ENCODE measurements at regions not wholly inside any gene's neighbourhood (a gene's known extent, or its start where the extent isn't known, plus 50 kb on each side); places are given as distances from the start of the nearest gene placed in this dataset.

DNA sequence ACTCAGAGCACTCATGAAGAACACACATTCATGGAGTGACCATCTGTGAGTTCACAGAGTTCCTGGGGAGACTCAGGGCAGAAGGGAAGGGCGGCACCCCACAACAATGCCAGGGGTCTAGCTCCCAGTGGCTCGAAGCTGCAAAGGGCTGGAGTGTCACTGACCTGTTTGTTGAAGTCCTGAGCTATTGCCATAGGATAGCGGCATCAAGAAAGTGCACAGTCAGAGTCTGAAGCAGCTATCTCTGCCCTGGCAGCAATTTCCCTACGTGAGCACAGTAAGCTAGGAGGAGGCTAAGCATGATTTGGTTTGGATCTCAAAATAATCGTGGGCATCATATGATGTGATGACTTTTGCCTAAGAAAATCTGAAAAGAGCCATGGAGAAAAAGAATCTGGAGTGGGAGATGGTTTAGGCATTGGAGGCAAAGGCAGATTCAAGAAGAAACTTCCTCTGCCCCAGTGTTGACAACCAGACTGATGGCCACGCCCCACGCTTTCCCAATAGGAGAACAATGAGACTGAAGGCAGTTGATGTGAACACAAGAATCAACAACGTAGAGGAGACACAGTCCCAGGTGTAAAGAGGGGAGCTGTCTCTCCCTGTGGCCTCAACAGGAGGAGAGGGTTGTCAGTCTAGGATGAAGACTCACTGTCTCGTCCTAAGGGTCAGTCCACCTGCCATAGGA, 100.0 kb upstream of the SLC25A33 start:
- no peaks in the 10 kb centered on the region; the same call in 1 of the 2 replicates for H3K4me1 ChIP-seq (ENCODE audit: insufficient read depth)

More for the DNA sequence above, 100.0 kb upstream of the SLC25A33 start:
- Histone ChIP-seq H3K27me3 (ENCODE audit: insufficient read depth) (no peaks in the 10 kb centered on the region), H3F3A (replicated peaks; ENCODE audit: low read depth) (no peaks in the 10 kb centered on the region), H2AFZ (no peak overlapping the region), H3K79me2 (replicated peaks; ENCODE audit: insufficient read depth) (no peaks in the 10 kb centered on the region), H4K20me1 (replicated peaks; ENCODE audit: insufficient read depth) (no peaks in the 10 kb centered on the region), H3K27ac (ENCODE audit: low read depth) (no peak overlapping the region), H3K4me3 (no peak overlapping the region), H3K36me3 (ENCODE audit: insufficient read depth) (no peaks in the 10 kb centered on the region), H3K4me2 (no peak overlapping the region), H3K9me2 (ENCODE audit: insufficient read depth) (no peaks in the 10 kb centered on the region)
- H3K36me3 Mint-ChIP-seq (ENCODE audit: low read depth), result no peaks in the 10 kb centered on the region
- ATAC-seq (no peak), DNase-seq (ENCODE audit: low spot score) (no peak)
- TF ChIP-seq, protein P1, sequence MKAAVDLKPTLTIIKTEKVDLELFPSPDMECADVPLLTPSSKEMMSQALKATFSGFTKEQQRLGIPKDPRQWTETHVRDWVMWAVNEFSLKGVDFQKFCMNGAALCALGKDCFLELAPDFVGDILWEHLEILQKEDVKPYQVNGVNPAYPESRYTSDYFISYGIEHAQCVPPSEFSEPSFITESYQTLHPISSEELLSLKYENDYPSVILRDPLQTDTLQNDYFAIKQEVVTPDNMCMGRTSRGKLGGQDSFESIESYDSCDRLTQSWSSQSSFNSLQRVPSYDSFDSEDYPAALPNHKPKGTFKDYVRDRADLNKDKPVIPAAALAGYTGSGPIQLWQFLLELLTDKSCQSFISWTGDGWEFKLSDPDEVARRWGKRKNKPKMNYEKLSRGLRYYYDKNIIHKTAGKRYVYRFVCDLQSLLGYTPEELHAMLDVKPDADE (IDR thresholded peaks at IDR 0.05), result no peak
- TF ChIP-seq ZNF114 (CRISPR knock-in tag; IDR thresholded peaks at IDR 0.05) (no peak), POLR2AphosphoS5 (IDR thresholded peaks at IDR 0.05; ENCODE audit: low read depth) (no peak), EZH2phosphoT487 (IDR thresholded peaks at IDR 0.05; ENCODE audit: unreplicated experiment) (no peak), EZH2 (IDR thresholded peaks at IDR 0.05; ENCODE audit: low read depth, unreplicated experiment) (no peak), CREB1 (CRISPR knock-in tag; IDR thresholded peaks at IDR 0.05; ENCODE audit: low read depth) (no peak), ZNF462 (CRISPR knock-in tag; IDR thresholded peaks at IDR 0.05) (no peak), STAT1 (IDR thresholded peaks at IDR 0.05; ENCODE audit: unreplicated experiment) (no peak), ZNF331 (CRISPR knock-in tag; IDR thresholded peaks at IDR 0.05; ENCODE audit: low read depth) (no peak), JUNB (IDR thresholded peaks at IDR 0.05; ENCODE audit: unreplicated experiment) (no peak), NANOG (IDR thresholded peaks at IDR 0.05; ENCODE audit: borderline replicate concordance) (no peak)
- TF ChIP-seq, protein P2, sequence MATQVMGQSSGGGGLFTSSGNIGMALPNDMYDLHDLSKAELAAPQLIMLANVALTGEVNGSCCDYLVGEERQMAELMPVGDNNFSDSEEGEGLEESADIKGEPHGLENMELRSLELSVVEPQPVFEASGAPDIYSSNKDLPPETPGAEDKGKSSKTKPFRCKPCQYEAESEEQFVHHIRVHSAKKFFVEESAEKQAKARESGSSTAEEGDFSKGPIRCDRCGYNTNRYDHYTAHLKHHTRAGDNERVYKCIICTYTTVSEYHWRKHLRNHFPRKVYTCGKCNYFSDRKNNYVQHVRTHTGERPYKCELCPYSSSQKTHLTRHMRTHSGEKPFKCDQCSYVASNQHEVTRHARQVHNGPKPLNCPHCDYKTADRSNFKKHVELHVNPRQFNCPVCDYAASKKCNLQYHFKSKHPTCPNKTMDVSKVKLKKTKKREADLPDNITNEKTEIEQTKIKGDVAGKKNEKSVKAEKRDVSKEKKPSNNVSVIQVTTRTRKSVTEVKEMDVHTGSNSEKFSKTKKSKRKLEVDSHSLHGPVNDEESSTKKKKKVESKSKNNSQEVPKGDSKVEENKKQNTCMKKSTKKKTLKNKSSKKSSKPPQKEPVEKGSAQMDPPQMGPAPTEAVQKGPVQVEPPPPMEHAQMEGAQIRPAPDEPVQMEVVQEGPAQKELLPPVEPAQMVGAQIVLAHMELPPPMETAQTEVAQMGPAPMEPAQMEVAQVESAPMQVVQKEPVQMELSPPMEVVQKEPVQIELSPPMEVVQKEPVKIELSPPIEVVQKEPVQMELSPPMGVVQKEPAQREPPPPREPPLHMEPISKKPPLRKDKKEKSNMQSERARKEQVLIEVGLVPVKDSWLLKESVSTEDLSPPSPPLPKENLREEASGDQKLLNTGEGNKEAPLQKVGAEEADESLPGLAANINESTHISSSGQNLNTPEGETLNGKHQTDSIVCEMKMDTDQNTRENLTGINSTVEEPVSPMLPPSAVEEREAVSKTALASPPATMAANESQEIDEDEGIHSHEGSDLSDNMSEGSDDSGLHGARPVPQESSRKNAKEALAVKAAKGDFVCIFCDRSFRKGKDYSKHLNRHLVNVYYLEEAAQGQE (IDR thresholded peaks at IDR 0.05; ENCODE audit: unreplicated experiment), result no peak
- TF ChIP-seq, protein P3, sequence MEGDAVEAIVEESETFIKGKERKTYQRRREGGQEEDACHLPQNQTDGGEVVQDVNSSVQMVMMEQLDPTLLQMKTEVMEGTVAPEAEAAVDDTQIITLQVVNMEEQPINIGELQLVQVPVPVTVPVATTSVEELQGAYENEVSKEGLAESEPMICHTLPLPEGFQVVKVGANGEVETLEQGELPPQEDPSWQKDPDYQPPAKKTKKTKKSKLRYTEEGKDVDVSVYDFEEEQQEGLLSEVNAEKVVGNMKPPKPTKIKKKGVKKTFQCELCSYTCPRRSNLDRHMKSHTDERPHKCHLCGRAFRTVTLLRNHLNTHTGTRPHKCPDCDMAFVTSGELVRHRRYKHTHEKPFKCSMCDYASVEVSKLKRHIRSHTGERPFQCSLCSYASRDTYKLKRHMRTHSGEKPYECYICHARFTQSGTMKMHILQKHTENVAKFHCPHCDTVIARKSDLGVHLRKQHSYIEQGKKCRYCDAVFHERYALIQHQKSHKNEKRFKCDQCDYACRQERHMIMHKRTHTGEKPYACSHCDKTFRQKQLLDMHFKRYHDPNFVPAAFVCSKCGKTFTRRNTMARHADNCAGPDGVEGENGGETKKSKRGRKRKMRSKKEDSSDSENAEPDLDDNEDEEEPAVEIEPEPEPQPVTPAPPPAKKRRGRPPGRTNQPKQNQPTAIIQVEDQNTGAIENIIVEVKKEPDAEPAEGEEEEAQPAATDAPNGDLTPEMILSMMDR (conservative IDR thresholded peaks at IDR 0.05; ENCODE audit: low read depth in 2 of 2), result no peak
- H3K4me3 Mint-ChIP-seq, result no peak overlapping the region
- H3K9me3 Mint-ChIP-seq, result no peaks in the 10 kb centered on the region
- peaks cover 5% of the 10 kb centered on the region for H3K27me3 Mint-ChIP-seq (ENCODE audit: insufficient read depth, low read depth, poor library complexity)
- no peak overlapping the region for H3K27ac Mint-ChIP-seq
- H3K4me1 Mint-ChIP-seq, result peaks cover 16% of the 10 kb centered on the region

Data from GM23338 (cell line).